ENCODE measurements at regions not wholly inside any gene's neighbourhood (a gene's known extent, or its start where the extent isn't known, plus 50 kb on each side); places are given as distances from the start of the nearest gene placed in this dataset.

- Histone ChIP-seq H3K79me2 (ENCODE audit: control insufficient read depth, insufficient read depth, low read length) (no peaks in the 10 kb centered on the region), H3K36me3 (ENCODE audit: control insufficient read depth in 2 of 2, extremely low read depth in 1 of 2, insufficient read depth in 2 of 2, low read length in 2 of 2) (no peaks in the 10 kb centered on the region), H3K9me3 (ENCODE audit: control insufficient read depth, low read depth, low read length) (no peaks in the 10 kb centered on the region), H2AFZ (ENCODE audit: control insufficient read depth, low read length) (no peak overlapping the region), H3K4me2 (ENCODE audit: control insufficient read depth, extremely low read depth, insufficient read depth, low read depth, low read length) (no peak overlapping the region), H4K20me1 (ENCODE audit: control insufficient read depth, extremely low read depth, insufficient read depth, low read length) (no peaks in the 10 kb centered on the region), H3K4me3 (ENCODE audit: control insufficient read depth in 2 of 3, extremely low read depth in 1 of 3, insufficient read depth in 2 of 3, low read depth in 1 of 3, low read length in 3 of 3) (no peak overlapping the region), H3K9me1 (ENCODE audit: control insufficient read depth, extremely low read depth, insufficient read depth, low read length) (no peaks in the 10 kb centered on the region), H3K27ac (ENCODE audit: control insufficient read depth, insufficient read depth, low read length) (no peak overlapping the region), H3K4me1 (ENCODE audit: control insufficient read depth, extremely low read depth, insufficient read depth, low read length) (no peaks in the 10 kb centered on the region), H3K9ac (ENCODE audit: control insufficient read depth, extremely low read depth, insufficient read depth, low read length) (no peak overlapping the region), H3K27me3 (ENCODE audit: control insufficient read depth, extremely low read depth, insufficient read depth, low read length) (no peaks in the 10 kb centered on the region)
- DNase-seq (ENCODE audit: low read depth, low spot score) (no peak), FAIRE-seq (no peak)
- TF ChIP-seq EZH2 (IDR thresholded peaks at IDR 0.05; ENCODE audit: low read length): no peak
- no peak for TF ChIP-seq CTCF (optimal IDR thresholded peaks at IDR 0.05 in 1 of 3, IDR thresholded peaks at IDR 0.05 in 1 of 3, conservative IDR thresholded peaks at IDR 0.05 in 1 of 3; ENCODE audit: extremely low read depth in 1 of 3, insufficient read depth in 2 of 3, low read length in 3 of 3)
- dilution Hi-C loops (cut with MboI; ENCODE audit: extremely low pct_ligation_motif_present, low sequenced_read_pairs): no loop called here
Observed at GRCh38 chr1:115910231-115910630, 66.1 kb upstream of the SLC22A15 start.

GRCh38 chr1:115911294-115911693 lies 65.0 kb upstream of the SLC22A15 start:
- Histone ChIP-seq H3K9me3 (ENCODE audit: control insufficient read depth, low read depth, low read length) (no peaks in the 10 kb centered on the region), H3K27ac (ENCODE audit: control insufficient read depth, insufficient read depth, low read length) (no peak overlapping the region), H3K36me3 (ENCODE audit: control insufficient read depth in 2 of 2, extremely low read depth in 1 of 2, insufficient read depth in 2 of 2, low read length in 2 of 2) (no peaks in the 10 kb centered on the region)

More at GRCh38 chr1:115911294-115911693, 65.0 kb upstream of the SLC22A15 start:
- no peaks in the 10 kb centered on the region for H3K4me1 ChIP-seq (ENCODE audit: control insufficient read depth, extremely low read depth, insufficient read depth, low read length)
- TF ChIP-seq CTCF (optimal IDR thresholded peaks at IDR 0.05 in 1 of 3, IDR thresholded peaks at IDR 0.05 in 1 of 3, conservative IDR thresholded peaks at IDR 0.05 in 1 of 3; ENCODE audit: extremely low read depth in 1 of 3, insufficient read depth in 2 of 3, low read length in 3 of 3) (no peak), EZH2 (IDR thresholded peaks at IDR 0.05; ENCODE audit: low read length) (no peak)
- H4K20me1 ChIP-seq (ENCODE audit: control insufficient read depth, extremely low read depth, insufficient read depth, low read length): no peaks in the 10 kb centered on the region
- no peaks in the 10 kb centered on the region for H3K27me3 ChIP-seq (ENCODE audit: control insufficient read depth, extremely low read depth, insufficient read depth, low read length)
- dilution Hi-C loops (cut with MboI; ENCODE audit: extremely low pct_ligation_motif_present, low sequenced_read_pairs): no loop called here
- FAIRE-seq: no peak
- no peak overlapping the region for H3K4me3 ChIP-seq (ENCODE audit: control insufficient read depth in 2 of 3, extremely low read depth in 1 of 3, insufficient read depth in 2 of 3, low read depth in 1 of 3, low read length in 3 of 3)
- H3K9me1 ChIP-seq (ENCODE audit: control insufficient read depth, extremely low read depth, insufficient read depth, low read length): no peaks in the 10 kb centered on the region
- no peak for DNase-seq (ENCODE audit: low read depth, low spot score)
- H3K79me2 ChIP-seq (ENCODE audit: control insufficient read depth, insufficient read depth, low read length): no peaks in the 10 kb centered on the region
- H3K9ac ChIP-seq (ENCODE audit: control insufficient read depth, extremely low read depth, insufficient read depth, low read length): no peak overlapping the region
- H3K4me2 ChIP-seq (ENCODE audit: control insufficient read depth, extremely low read depth, insufficient read depth, low read depth, low read length): no peak overlapping the region
- no peak overlapping the region for H2AFZ ChIP-seq (ENCODE audit: control insufficient read depth, low read length)
